ENCODE measurements at regions not wholly inside any gene's neighbourhood (a gene's known extent, or its start where the extent isn't known, plus 50 kb on each side); places are given as distances from the start of the nearest gene placed in this dataset.

DNA sequence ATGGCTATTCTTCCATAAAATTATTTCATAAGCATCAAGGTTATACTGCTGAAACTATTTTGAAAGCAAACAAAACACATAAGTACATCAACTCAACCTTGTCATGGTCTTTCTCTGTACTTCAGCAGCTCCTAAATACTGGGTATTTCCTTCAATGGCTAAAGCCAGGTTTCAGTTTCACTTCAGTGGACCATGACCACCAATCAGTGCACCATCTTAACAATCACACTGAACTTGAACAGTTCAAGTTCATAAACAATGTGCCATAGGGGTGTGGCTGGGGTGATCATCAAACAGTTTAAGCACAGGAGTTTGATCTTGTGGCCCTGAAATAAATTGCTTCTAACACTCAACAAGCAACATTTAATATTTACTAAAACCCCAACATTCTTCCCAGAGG lies 124.1 kb upstream of the FIGN start:
- Histone ChIP-seq H3K27me3 (replicated peaks; ENCODE audit: insufficient read depth) (no peaks in the 10 kb centered on the region), H3K36me3 (ENCODE audit: low read depth) (no peaks in the 10 kb centered on the region), H3K9ac (no peak overlapping the region), H4K20me1 (ENCODE audit: insufficient read depth) (no peaks in the 10 kb centered on the region), H3K9me3 (ENCODE audit: low read depth) (no peaks in the 10 kb centered on the region), H3K4me1 (ENCODE audit: insufficient read depth) (no peaks in the 10 kb centered on the region), H3K4me2 (ENCODE audit: unreplicated experiment) (no peak overlapping the region), H3K4me3 (no peak overlapping the region), H2AFZ (peak overlapping the region; percentile 61), H3F3A (ENCODE audit: insufficient read depth) (no peaks in the 10 kb centered on the region), H3K79me2 (ENCODE audit: insufficient read depth) (no peaks in the 10 kb centered on the region), H3K9me2 (ENCODE audit: insufficient read depth) (no peaks in the 10 kb centered on the region), H3K27ac (no peak overlapping the region)
- no peak for DNase-seq
- no peak for TF ChIP-seq EZH2 (IDR thresholded peaks at IDR 0.05; ENCODE audit: insufficient read depth, poor library complexity, severe bottlenecking)
- no peak for TF ChIP-seq EZH2phosphoT487 (IDR thresholded peaks at IDR 0.05; ENCODE audit: insufficient read depth, low read depth)
- in situ Hi-C loops (cut with MboI) = no loop called here

DNA sequence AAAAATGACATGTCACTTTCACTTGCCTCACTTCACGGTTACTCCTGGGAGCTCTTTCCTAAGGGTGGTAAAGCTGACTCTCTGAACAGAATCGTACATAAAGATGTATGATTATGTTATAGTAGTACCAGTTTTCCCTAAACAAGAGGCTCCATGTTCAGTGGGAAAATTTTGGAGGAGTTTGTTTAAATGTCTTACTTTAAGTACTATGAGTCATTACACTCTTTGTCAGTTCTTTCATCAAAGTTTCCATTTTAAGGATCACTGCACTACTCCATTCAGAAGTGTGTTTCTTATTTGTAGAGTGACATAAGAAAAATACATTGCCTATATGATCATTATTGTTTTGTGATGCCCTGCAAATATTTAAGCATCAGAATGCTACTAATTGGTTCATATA lies 121.1 kb upstream of the FIGN start:
- H3K27me3 ChIP-seq (replicated peaks; ENCODE audit: insufficient read depth) = no peaks in the 10 kb centered on the region
- no peak overlapping the region for H3K9ac ChIP-seq
- H3F3A ChIP-seq (ENCODE audit: insufficient read depth) = no peaks in the 10 kb centered on the region
- H3K79me2 ChIP-seq (ENCODE audit: insufficient read depth) = no peaks in the 10 kb centered on the region
- no peaks in the 10 kb centered on the region for H3K4me1 ChIP-seq (ENCODE audit: insufficient read depth)
- H3K27ac ChIP-seq = no peak overlapping the region
- H3K4me3 ChIP-seq = no peak overlapping the region
- H3K36me3 ChIP-seq (ENCODE audit: low read depth) = no peaks in the 10 kb centered on the region
- H4K20me1 ChIP-seq (ENCODE audit: insufficient read depth) = no peaks in the 10 kb centered on the region
- DNase-seq = peak; percentile 3
- 79 to 84% methylated on average over 2 of the region's 2 CpGs for WGBS, 2 experiments (ENCODE audit: low coverage in 1 of 2, low lambda C conversion rate in 2 of 2, missing lambda C conversion rate in 2 of 2)
- H3K9me3 ChIP-seq (ENCODE audit: low read depth) = no peaks in the 10 kb centered on the region
- no peak overlapping the region for H3K4me2 ChIP-seq (ENCODE audit: unreplicated experiment)
- H3K9me2 ChIP-seq (ENCODE audit: insufficient read depth) = no peaks in the 10 kb centered on the region
- H2AFZ ChIP-seq = no peak overlapping the region
- in situ Hi-C loops (cut with MboI) = no loop called here
- TF ChIP-seq EZH2 (IDR thresholded peaks at IDR 0.05; ENCODE audit: insufficient read depth, poor library complexity, severe bottlenecking) = no peak
- no peak for TF ChIP-seq EZH2phosphoT487 (IDR thresholded peaks at IDR 0.05; ENCODE audit: insufficient read depth, low read depth)

DNA sequence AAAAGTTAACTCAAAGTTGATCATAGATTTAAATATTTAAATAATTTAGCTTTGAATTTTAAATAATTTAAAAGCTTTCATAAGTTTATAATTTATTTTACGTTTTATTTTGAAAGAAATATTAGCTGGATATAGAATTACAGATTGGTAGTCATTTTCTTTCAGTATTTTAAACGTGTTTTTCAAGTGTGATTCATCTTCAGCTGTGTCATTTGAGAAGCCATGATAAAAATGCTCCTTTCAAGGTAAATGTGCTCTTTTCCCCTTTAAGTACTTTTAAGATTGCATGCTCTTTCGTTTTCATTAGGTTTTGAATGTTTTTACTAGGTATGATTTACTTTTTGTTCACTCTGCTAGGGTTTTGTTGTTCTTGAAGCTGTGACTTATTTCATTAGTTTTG lies 116.8 kb upstream of the FIGN start:
- no peaks in the 10 kb centered on the region for H3K9me3 ChIP-seq (ENCODE audit: low read depth)
- no peak overlapping the region for H3K4me3 ChIP-seq
- no peaks in the 10 kb centered on the region for H3K79me2 ChIP-seq (ENCODE audit: insufficient read depth)
- H3K4me1 ChIP-seq (ENCODE audit: insufficient read depth) = no peaks in the 10 kb centered on the region
- no peak overlapping the region for H3K4me2 ChIP-seq (ENCODE audit: unreplicated experiment)
- H3F3A ChIP-seq (ENCODE audit: insufficient read depth) = no peaks in the 10 kb centered on the region
- no peak overlapping the region for H3K9ac ChIP-seq
- H3K27me3 ChIP-seq (replicated peaks; ENCODE audit: insufficient read depth) = no peaks in the 10 kb centered on the region
- TF ChIP-seq EZH2phosphoT487 (IDR thresholded peaks at IDR 0.05; ENCODE audit: insufficient read depth, low read depth) (no peak), EZH2 (IDR thresholded peaks at IDR 0.05; ENCODE audit: insufficient read depth, poor library complexity, severe bottlenecking) (no peak)
- no peak overlapping the region for H2AFZ ChIP-seq
- no peaks in the 10 kb centered on the region for H3K9me2 ChIP-seq (ENCODE audit: insufficient read depth)
- no peak overlapping the region for H3K27ac ChIP-seq
- no peaks in the 10 kb centered on the region for H3K36me3 ChIP-seq (ENCODE audit: low read depth)
- in situ Hi-C loops (cut with MboI) = no loop called here
- no peaks in the 10 kb centered on the region for H4K20me1 ChIP-seq (ENCODE audit: insufficient read depth)
- 35 to 36% methylated on average over 3 of the region's 3 CpGs for WGBS, 2 experiments (ENCODE audit: low coverage in 1 of 2, low lambda C conversion rate in 2 of 2, missing lambda C conversion rate in 2 of 2)
- DNase-seq = no peak

DNA sequence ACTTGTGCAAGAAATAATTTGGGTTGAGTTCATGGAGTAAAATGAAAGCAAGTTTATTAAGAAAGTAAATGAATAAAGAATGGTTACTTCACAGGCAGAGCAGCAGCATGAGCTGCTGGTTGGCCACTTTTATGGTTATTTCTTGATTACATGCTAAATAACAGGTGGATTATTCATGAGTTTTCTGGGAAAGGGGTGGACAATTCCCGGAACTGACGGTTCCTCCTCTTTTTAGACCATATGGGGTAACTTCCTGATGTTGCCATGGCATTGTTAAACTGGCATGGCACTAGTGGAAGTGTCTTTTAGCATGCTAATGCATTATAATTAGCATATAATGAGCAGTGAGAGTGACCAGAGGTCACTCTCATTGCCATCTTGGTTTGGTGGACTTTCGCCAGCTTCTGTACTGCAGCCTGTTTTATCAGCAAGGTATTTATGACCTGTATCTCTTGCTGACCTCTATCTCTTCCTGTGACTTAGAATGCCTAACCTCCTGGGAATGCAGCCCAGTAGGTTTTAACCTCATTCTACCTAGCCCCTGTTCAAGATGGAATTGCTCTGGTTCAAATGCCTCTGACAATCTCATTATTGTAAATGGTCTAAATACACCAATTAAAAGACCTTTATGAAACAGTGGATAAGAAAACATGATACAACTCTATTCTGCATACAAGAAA lies 114.1 kb upstream of the FIGN start:
- Histone ChIP-seq H3K4me1 (ENCODE audit: insufficient read depth) (no peaks in the 10 kb centered on the region), H2AFZ (no peak overlapping the region), H3K9me2 (ENCODE audit: insufficient read depth) (no peaks in the 10 kb centered on the region), H3K9me3 (ENCODE audit: low read depth) (no peaks in the 10 kb centered on the region), H3K27ac (no peak overlapping the region), H3K79me2 (ENCODE audit: insufficient read depth) (no peaks in the 10 kb centered on the region), H3K36me3 (ENCODE audit: low read depth) (no peaks in the 10 kb centered on the region), H4K20me1 (ENCODE audit: insufficient read depth) (no peaks in the 10 kb centered on the region), H3K4me3 (no peak overlapping the region), H3F3A (ENCODE audit: insufficient read depth) (no peaks in the 10 kb centered on the region), H3K27me3 (replicated peaks; ENCODE audit: insufficient read depth) (no peaks in the 10 kb centered on the region), H3K9ac (no peak overlapping the region), H3K4me2 (ENCODE audit: unreplicated experiment) (no peak overlapping the region)
- DNase-seq = no peak
- TF ChIP-seq EZH2phosphoT487 (IDR thresholded peaks at IDR 0.05; ENCODE audit: insufficient read depth, low read depth) (no peak), EZH2 (IDR thresholded peaks at IDR 0.05; ENCODE audit: insufficient read depth, poor library complexity, severe bottlenecking) (no peak)
- 67 to 72% methylated on average over 3 of the region's 3 CpGs for WGBS, 2 experiments (ENCODE audit: low coverage in 1 of 2, low lambda C conversion rate in 2 of 2, missing lambda C conversion rate in 2 of 2)
- in situ Hi-C loops (cut with MboI) = no loop called here

DNA sequence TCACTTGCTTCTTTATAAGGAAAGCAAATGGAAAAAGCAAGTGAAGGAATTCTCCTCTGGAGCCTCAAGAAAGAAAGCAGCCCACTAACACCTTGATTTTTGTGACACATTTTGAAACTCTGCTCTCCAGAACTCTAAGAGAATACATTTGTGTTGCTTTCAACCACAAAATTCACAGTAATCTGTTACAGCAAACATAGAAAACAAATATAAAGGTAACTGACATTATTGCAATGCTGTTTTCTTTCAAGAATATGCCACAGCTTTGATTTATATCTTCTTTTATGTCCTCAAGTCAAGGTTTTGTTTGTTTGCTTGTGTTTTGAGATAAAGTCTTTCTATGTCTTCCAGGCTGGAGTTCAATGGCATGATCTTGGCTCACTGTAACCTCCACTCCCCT lies 103.1 kb upstream of the FIGN start:
- no peak for DNase-seq
- no peaks in the 10 kb centered on the region for H3K9me3 ChIP-seq (ENCODE audit: low read depth)
- no peak overlapping the region for H3K4me2 ChIP-seq (ENCODE audit: unreplicated experiment)
- H3K36me3 ChIP-seq (ENCODE audit: low read depth) = no peaks in the 10 kb centered on the region
- no peak overlapping the region for H3K27ac ChIP-seq
- in situ Hi-C loops (cut with MboI) = no loop called here
- H2AFZ ChIP-seq = no peak overlapping the region
- no peaks in the 10 kb centered on the region for H3K79me2 ChIP-seq (ENCODE audit: insufficient read depth)
- H4K20me1 ChIP-seq (ENCODE audit: insufficient read depth) = no peaks in the 10 kb centered on the region
- H3F3A ChIP-seq (ENCODE audit: insufficient read depth) = no peaks in the 10 kb centered on the region
- H3K9me2 ChIP-seq (ENCODE audit: insufficient read depth) = 0 out of 2 replicates have a peak, but pooled peaks cover 3% of the 10 kb centered on the region
- no peak overlapping the region for H3K9ac ChIP-seq
- H3K27me3 ChIP-seq (replicated peaks; ENCODE audit: insufficient read depth) = no peaks in the 10 kb centered on the region
- H3K4me1 ChIP-seq (ENCODE audit: insufficient read depth) = no peaks in the 10 kb centered on the region
- no peak overlapping the region for H3K4me3 ChIP-seq
- TF ChIP-seq EZH2phosphoT487 (IDR thresholded peaks at IDR 0.05; ENCODE audit: insufficient read depth, low read depth) (no peak), EZH2 (IDR thresholded peaks at IDR 0.05; ENCODE audit: insufficient read depth, poor library complexity, severe bottlenecking) (no peak)
